ENCODE measurements at regions not wholly inside any gene's neighbourhood (a gene's known extent, or its start where the extent isn't known, plus 50 kb on each side); places are given as distances from the start of the nearest gene placed in this dataset.

GRCh38 chr4:111417521-111417920 is 727.7 kb upstream of the FAM241A start:
- TF ChIP-seq CTCF (IDR thresholded peaks at IDR 0.05; ENCODE audit: insufficient read depth, low read length, poor library complexity, severe bottlenecking) (no peak), EZH2phosphoT487 (conservative IDR thresholded peaks at IDR 0.05; ENCODE audit: low read length) (no peak)
